ENCODE measurements at regions not wholly inside any gene's neighbourhood (a gene's known extent, or its start where the extent isn't known, plus 50 kb on each side); places are given as distances from the start of the nearest gene placed in this dataset.

DNA sequence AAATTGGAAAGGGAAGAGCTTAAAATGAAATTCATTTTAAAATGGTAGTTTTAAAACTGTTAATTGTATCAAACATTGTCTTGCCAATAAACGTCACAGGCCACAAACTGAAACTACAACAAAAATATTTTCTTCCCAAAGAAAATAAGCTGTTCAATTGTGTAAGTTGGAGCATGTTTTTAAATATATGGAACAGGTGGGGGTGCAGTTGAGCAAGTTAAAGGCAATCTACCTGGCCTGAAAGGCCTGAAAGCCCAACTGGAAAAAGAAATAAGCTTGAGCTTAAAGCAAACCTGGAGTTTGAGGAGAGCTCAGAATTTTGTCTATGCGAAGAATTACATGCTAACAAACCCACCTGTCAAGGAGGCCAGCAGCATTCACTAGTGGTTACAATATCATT is 439.5 kb downstream of the ACTL7B start:
- H2AFZ ChIP-seq (ENCODE audit: insufficient read depth, low read depth, low read length, poor library complexity, severe bottlenecking), result no peak overlapping the region
- TF ChIP-seq, protein P1, sequence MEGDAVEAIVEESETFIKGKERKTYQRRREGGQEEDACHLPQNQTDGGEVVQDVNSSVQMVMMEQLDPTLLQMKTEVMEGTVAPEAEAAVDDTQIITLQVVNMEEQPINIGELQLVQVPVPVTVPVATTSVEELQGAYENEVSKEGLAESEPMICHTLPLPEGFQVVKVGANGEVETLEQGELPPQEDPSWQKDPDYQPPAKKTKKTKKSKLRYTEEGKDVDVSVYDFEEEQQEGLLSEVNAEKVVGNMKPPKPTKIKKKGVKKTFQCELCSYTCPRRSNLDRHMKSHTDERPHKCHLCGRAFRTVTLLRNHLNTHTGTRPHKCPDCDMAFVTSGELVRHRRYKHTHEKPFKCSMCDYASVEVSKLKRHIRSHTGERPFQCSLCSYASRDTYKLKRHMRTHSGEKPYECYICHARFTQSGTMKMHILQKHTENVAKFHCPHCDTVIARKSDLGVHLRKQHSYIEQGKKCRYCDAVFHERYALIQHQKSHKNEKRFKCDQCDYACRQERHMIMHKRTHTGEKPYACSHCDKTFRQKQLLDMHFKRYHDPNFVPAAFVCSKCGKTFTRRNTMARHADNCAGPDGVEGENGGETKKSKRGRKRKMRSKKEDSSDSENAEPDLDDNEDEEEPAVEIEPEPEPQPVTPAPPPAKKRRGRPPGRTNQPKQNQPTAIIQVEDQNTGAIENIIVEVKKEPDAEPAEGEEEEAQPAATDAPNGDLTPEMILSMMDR (IDR thresholded peaks at IDR 0.05), result no peak
- TF ChIP-seq EZH2 (IDR thresholded peaks at IDR 0.05; ENCODE audit: borderline replicate concordance, insufficient read depth, low read depth, low read length, poor library complexity, severe bottlenecking), result no peak
- Mint-ChIP-seq H3K9me3 (ENCODE audit: insufficient read depth) (no peaks in the 10 kb centered on the region), H3K4me3 (no peak overlapping the region), H3K27me3 (peaks cover 6% of the 10 kb centered on the region), H3K4me1 (no peaks in the 10 kb centered on the region), H3K27ac (no peak overlapping the region)
- no peaks in the 10 kb centered on the region for H3K9me3 ChIP-seq (ENCODE audit: control extremely low read depth in 1 of 3, control insufficient read depth in 2 of 3, insufficient read depth in 1 of 3, low read length in 2 of 3)
- ChIA-PET CTCF (interaction anchor here (0.7 kb wide), 1 partner anchor 20 kb away, joined by 4 read pairs; no protein-coding TSS in a partner anchor), POLR2A (no interaction called here)
- no peaks in the 10 kb centered on the region for H3K36me3 ChIP-seq (replicated peaks in 1 of 2; ENCODE audit: control extremely low read depth in 1 of 2, control insufficient read depth in 1 of 2, extremely low read depth in 1 of 2, insufficient read depth in 2 of 2, low read length in 1 of 2)
- no peak for DNase-seq
- H3K27me3 ChIP-seq (replicated peaks in 1 of 4; ENCODE audit: control extremely low read depth in 1 of 4, control insufficient read depth in 3 of 4, insufficient read depth in 4 of 4, low read length in 3 of 4), result peaks cover 0 to 3% (median 0%) of the 10 kb centered on the region in 4 experiments
- no peaks in the 10 kb centered on the region for H4K20me1 ChIP-seq (ENCODE audit: control insufficient read depth, insufficient read depth, low read length, poor library complexity, severe bottlenecking)
- no peak overlapping the region for H3K4me3 ChIP-seq (ENCODE audit: control extremely low read depth in 1 of 5, extremely low read depth in 1 of 5, insufficient read depth in 1 of 5, low read depth in 2 of 5, low read length in 4 of 5)
- no peak overlapping the region for H3K27ac ChIP-seq (ENCODE audit: low read length in 2 of 2)
- no peaks in the 10 kb centered on the region for H3K79me2 ChIP-seq (ENCODE audit: control insufficient read depth, insufficient read depth, low read length)
- no peak for ATAC-seq (ENCODE audit: low read depth)
- intact Hi-C loops (cut with micrococcal nuclease), result no loop called here
- 100% methylated on average over 1 of the region's 2 CpGs for WGBS (ENCODE audit: insufficient coverage)
- no peak overlapping the region for H3K9ac ChIP-seq (ENCODE audit: low read length)
- H3K4me2 ChIP-seq (replicated peaks; ENCODE audit: low read depth, low read length, poor library complexity, severe bottlenecking), result no peak overlapping the region
- H3K4me1 ChIP-seq (ENCODE audit: control insufficient read depth in 2 of 2, insufficient read depth in 2 of 2, low read length in 2 of 2), result no peaks in the 10 kb centered on the region

DNA sequence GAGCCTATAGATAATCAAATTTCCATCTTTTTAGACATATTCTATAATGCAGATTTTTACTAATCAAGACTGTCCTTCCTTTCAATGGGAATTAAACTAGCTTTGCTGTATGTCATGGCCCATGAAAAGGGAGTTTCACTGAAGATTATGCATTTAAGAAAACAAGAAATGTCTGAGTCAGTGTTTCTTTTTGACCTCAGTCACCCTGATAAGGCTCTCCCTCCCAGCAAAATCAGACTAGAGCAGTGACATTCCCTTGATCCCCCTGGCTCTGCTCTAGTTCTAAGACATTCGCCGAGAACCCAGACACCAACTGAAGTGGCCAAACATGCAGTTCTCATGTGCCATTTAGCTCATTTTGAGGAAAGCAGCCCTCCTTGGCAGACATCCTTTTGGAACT is 442.0 kb downstream of the ACTL7B start:
- no peak overlapping the region for H3K4me2 ChIP-seq (replicated peaks; ENCODE audit: low read depth, low read length, poor library complexity, severe bottlenecking)
- no peak for DNase-seq
- CTCF ChIA-PET, result no interaction called here
- POLR2A ChIA-PET, result no interaction called here
- no peak overlapping the region for H3K4me3 ChIP-seq (ENCODE audit: control extremely low read depth in 1 of 5, extremely low read depth in 1 of 5, insufficient read depth in 1 of 5, low read depth in 2 of 5, low read length in 4 of 5)
- H3K9me3 ChIP-seq (ENCODE audit: control extremely low read depth in 1 of 3, control insufficient read depth in 2 of 3, insufficient read depth in 1 of 3, low read length in 2 of 3), result no peaks in the 10 kb centered on the region
- H3K27ac ChIP-seq (ENCODE audit: low read length in 2 of 2), result no peak overlapping the region
- ATAC-seq (ENCODE audit: low read depth), result no peak
- H3K79me2 ChIP-seq (ENCODE audit: control insufficient read depth, insufficient read depth, low read length), result no peaks in the 10 kb centered on the region
- H3K36me3 ChIP-seq (replicated peaks in 1 of 2; ENCODE audit: control extremely low read depth in 1 of 2, control insufficient read depth in 1 of 2, extremely low read depth in 1 of 2, insufficient read depth in 2 of 2, low read length in 1 of 2), result no peaks in the 10 kb centered on the region
- 93% methylated on average over 2 of the region's 2 CpGs for WGBS (ENCODE audit: insufficient coverage)
- no peak for TF ChIP-seq EZH2 (IDR thresholded peaks at IDR 0.05; ENCODE audit: borderline replicate concordance, insufficient read depth, low read depth, low read length, poor library complexity, severe bottlenecking)
- TF ChIP-seq, protein P1 (IDR thresholded peaks at IDR 0.05), result no peak
- Mint-ChIP-seq H3K9me3 (ENCODE audit: insufficient read depth) (no peaks in the 10 kb centered on the region), H3K4me1 (no peaks in the 10 kb centered on the region), H3K27me3 (peaks cover 6% of the 10 kb centered on the region), H3K27ac (no peak overlapping the region), H3K4me3 (no peak overlapping the region)
- no peaks in the 10 kb centered on the region for H3K27me3 ChIP-seq (replicated peaks in 1 of 4; ENCODE audit: control extremely low read depth in 1 of 4, control insufficient read depth in 3 of 4, insufficient read depth in 4 of 4, low read length in 3 of 4)
- no peak overlapping the region for H2AFZ ChIP-seq (ENCODE audit: insufficient read depth, low read depth, low read length, poor library complexity, severe bottlenecking)
- H3K4me1 ChIP-seq (ENCODE audit: control insufficient read depth in 2 of 2, insufficient read depth in 2 of 2, low read length in 2 of 2), result no peaks in the 10 kb centered on the region
- H4K20me1 ChIP-seq (ENCODE audit: control insufficient read depth, insufficient read depth, low read length, poor library complexity, severe bottlenecking), result no peaks in the 10 kb centered on the region
- no peak overlapping the region for H3K9ac ChIP-seq (ENCODE audit: low read length)
- intact Hi-C loops (cut with micrococcal nuclease), result no loop called here

Data from B cell (primary cell).